GM10266 (cell line): ENCODE measurements at regions not wholly inside any gene's neighbourhood (a gene's known extent, or its start where the extent isn't known, plus 50 kb on each side); places are given as distances from the start of the nearest gene placed in this dataset.

Experiments used
- DNase-seq: peaks from one replicate; pipeline ENCODE4 v3.0.0; 2012; ENCODE audit errors: extremely low spot score
- CTCF ChIP-seq: IDR thresholded peaks from 2 replicates; pipeline ENCODE4 v1.5.1; 2012; ENCODE audit warnings: mild to moderate bottlenecking, low read depth; ENCODE audit not compliant: control insufficient read depth, insufficient read depth; ENCODE audit errors: missing control alignments

- no peak for TF ChIP-seq CTCF
- DNase-seq, result no peak
These were observed 82.2 kb downstream of the PLXNA1 start for GRCh38 chr3:127065138-127065427.

- DNase-seq, result no peak
These were observed 82.8 kb downstream of the PLXNA1 start for GRCh38 chr3:127065561-127066290.

GRCh38 chr3:127066635-127067034 is 83.7 kb downstream of the PLXNA1 start:
- no peak for TF ChIP-seq CTCF
- DNase-seq, result no peak

More at GRCh38 chr3:127065561-127066290, 82.8 kb downstream of the PLXNA1 start:
- TF ChIP-seq CTCF, result no peak

GRCh38 chr3:127067116-127067910 is 84.4 kb downstream of the PLXNA1 start:
- DNase-seq, result no peak
- TF ChIP-seq CTCF, result no peak

GRCh38 chr3:127068111-127068810 is 85.3 kb downstream of the PLXNA1 start:
- TF ChIP-seq CTCF, result no peak
- no peak for DNase-seq

GRCh38 chr3:127068871-127069270 is 86.0 kb downstream of the PLXNA1 start:
- no peak for TF ChIP-seq CTCF
- DNase-seq, result no peak
